MV-4-11 (cell line): ENCODE measurements at regions not wholly inside any gene's neighbourhood (a gene's known extent, or its start where the extent isn't known, plus 50 kb on each side); places are given as distances from the start of the nearest gene placed in this dataset.

ENCODE experiments used
- DNase-seq: peaks from one replicate; lab custom pipeline; 2025; lab: John Stamatoyannopoulos, UW

DNA sequence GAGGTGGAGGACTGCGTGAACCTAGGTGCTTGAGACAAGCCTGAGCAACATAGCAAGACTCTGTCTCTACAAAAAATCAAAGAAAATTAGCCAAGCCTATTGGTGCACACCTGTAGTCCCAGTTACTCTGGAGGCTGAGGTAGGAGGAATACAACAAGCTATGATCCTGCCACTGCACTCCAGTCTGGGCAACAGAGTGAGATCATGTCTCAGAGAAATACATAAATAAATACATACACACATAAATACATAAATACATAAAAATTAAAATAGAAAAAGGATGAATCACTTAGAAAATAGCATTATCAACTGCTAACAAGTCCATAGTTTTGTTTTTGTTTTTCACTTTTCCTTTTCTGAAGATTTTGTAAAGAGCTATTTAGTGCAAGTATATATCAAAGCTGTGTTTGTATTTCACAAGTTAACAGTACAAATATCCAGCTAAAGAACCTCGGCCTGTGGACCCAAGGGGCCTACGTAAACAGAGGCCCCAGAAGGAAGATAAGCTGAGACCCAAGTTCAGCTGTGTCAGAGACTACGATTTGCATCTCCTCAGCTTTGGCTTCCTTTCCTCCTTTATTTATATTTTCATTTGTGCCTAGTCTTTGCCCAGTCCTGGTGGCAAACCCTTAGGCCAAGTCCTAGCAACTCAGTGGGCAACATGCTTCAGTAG is 67.1 kb upstream of the ROBO2 start:
- DNase-seq: no peak

DNA sequence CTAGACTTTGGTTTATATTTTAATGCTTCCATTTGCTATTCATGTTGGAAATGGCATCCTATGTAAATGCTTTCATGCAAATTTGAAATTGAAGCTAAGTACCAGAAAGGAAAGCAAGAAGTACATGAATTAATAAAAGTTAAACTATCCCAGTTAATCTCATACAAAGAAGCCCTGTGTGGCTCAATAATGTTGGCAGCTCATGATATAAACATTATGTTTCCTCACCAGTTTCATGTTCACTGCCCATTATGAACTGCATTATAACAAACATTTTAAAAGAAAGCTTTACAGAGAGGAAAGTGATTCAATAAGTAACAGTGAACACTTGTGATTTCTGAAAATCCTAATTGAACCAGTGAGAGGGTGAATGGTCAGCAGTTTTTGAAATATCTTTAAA is 62.9 kb upstream of the ROBO2 start:
- no peak for DNase-seq

DNA sequence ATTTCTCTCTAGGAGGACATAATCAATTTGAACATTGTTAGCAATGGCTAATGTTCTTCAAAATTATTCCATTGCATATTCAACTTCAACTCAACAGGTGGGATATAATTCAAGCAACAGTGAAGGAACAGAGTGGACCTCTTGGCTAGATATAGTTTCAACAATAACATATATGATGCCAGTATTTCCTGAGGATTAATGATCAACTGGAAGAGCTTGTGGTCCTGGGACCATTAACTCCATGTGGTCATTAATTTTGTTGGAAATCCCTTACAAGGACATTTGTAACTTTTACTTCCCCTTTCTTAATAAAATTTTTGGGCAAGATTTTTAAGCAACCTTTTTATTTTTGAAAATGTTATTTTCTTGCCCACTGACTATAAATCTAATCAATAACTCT is 54.3 kb upstream of the ROBO2 start:
- no peak for DNase-seq

DNA sequence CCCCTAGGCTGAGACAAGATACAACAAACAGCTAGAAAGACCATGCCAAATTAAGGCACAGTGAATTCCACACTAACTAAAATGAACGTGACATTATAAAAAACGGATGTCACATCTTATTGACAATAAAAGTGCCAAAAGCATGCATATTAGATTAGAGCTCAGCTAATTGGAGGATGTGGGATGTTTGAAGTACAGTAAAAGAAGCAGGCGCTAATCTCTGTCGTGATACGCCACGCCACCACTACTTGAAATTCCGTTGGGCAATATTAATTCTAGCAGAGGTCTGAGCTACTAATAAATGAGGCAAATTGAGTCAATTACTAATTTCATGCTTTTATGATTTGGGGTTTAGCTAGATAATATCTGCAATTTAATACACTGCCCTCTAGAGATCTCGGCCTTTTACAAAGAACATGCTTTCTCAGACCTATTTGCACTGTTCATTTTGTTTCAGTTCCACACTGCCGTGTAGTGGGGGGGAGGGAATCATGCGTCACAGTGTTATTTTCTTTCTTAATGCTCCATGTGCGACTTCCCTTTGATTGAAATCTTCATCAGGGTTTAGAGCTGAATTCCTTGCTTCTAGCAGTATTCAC is 52.9 kb upstream of the ROBO2 start:
- peak; percentile 63 for DNase-seq
